ENCODE measurements at regions not wholly inside any gene's neighbourhood (a gene's known extent, or its start where the extent isn't known, plus 50 kb on each side); places are given as distances from the start of the nearest gene placed in this dataset.

GRCh38 chr20:48348022-48348421 is 479.8 kb downstream of the PREX1 start:
- ChIA-PET POLR2A (no interaction called here), CTCF (no interaction called here)
- no peak overlapping the region for H3K4me3 ChIP-seq (ENCODE audit: low read depth, low read length)
- no peak for TF ChIP-seq CTCF (IDR thresholded peaks at IDR 0.05; ENCODE audit: insufficient read depth, low read length, missing control alignments)
- DNase-seq (ENCODE audit: low read depth, low spot score), result no peak

- CTCF ChIA-PET, result interaction anchor here (1.3 kb wide), 1 partner anchor 278 kb away, joined by 3 read pairs; no protein-coding TSS in a partner anchor
Measured at GRCh38 chr20:48342822-48343513, 484.8 kb downstream of the PREX1 start.

GRCh38 chr20:48340883-48341281 is 486.9 kb downstream of the PREX1 start:
- CTCF ChIA-PET, result no interaction called here
- no peak for DNase-seq (ENCODE audit: low read depth, low spot score)
- TF ChIP-seq CTCF (IDR thresholded peaks at IDR 0.05; ENCODE audit: insufficient read depth, low read length, missing control alignments), result no peak
- POLR2A ChIA-PET, result no interaction called here
- H3K4me3 ChIP-seq (ENCODE audit: low read depth, low read length), result no peak overlapping the region

More at GRCh38 chr20:48342822-48343513, 484.8 kb downstream of the PREX1 start:
- DNase-seq (ENCODE audit: low read depth, low spot score), result no peak
- no peak for TF ChIP-seq CTCF (IDR thresholded peaks at IDR 0.05; ENCODE audit: insufficient read depth, low read length, missing control alignments)
- no peak overlapping the region for H3K4me3 ChIP-seq (ENCODE audit: low read depth, low read length)
- POLR2A ChIA-PET, result no interaction called here

GRCh38 chr20:48339986-48340882 is 487.6 kb downstream of the PREX1 start:
- DNase-seq (ENCODE audit: low read depth, low spot score), result no peak
- POLR2A ChIA-PET, result no interaction called here
- no peak overlapping the region for H3K4me3 ChIP-seq (ENCODE audit: low read depth, low read length)
- TF ChIP-seq CTCF (IDR thresholded peaks at IDR 0.05; ENCODE audit: insufficient read depth, low read length, missing control alignments), result no peak
- CTCF ChIA-PET, result interaction anchor here (1.0 kb wide), 2 partner anchors 9 to 281 kb away, joined by 4 to 5 read pairs; no protein-coding TSS in a partner anchor

- TF ChIP-seq CTCF (IDR thresholded peaks at IDR 0.05; ENCODE audit: insufficient read depth, low read length, missing control alignments), result no peak
- POLR2A ChIA-PET, result no interaction called here
- CTCF ChIA-PET, result interaction anchor here (1.0 kb wide), 2 partner anchors 9 to 282 kb away, joined by 4 to 5 read pairs; no protein-coding TSS in a partner anchor
- 0 out of 2 replicates have a peak overlapping the region, but pooled peaks have one; percentile 6 for H3K4me3 ChIP-seq (ENCODE audit: low read depth, low read length)
- no peak for DNase-seq (ENCODE audit: low read depth, low spot score)
Measured at GRCh38 chr20:48339190-48339985, 488.4 kb downstream of the PREX1 start.

All from AG04449 (cell line).